ENCODE measurements at regions not wholly inside any gene's neighbourhood (a gene's known extent, or its start where the extent isn't known, plus 50 kb on each side); places are given as distances from the start of the nearest gene placed in this dataset.

DNA sequence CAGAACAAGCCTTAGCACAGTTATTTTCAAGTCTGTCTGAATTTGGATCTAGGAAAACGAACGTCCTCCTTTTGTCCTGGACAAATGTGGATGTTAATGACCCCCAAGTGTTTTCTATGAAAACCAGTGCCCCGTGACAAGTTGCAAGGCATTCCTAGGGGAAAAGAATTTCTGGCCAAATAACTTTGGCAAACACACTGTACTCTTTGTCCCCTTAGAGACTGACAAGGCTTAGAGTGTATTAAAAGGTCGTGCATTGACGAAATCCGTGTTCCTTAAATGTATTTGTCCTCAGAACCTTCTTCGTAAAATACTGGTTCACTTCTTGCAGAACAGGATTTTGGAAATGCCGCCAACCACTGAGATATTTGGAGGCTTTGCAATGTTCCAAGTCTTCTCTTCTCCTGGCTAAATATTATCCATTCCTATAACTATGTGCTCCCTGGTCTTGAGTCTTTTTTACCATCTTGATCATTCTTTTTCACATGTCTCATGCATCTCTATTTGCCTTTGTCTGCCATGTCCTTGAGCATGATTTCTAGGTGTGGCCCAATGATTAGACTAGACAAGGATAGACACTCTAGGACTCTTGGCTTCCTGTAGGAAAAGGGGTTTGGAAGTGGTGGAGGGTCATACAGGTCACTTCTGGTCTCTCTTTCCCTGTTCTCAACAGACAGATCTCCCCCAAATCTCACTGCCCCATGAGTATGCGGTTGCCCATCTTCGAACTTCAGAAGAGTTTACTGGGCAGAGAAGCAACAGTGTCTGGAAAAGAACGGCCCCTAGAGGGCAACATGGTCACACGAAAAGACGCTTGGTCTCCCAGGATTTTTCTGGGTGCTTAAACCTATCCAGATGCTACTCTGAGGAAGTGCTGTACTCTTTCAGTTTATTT lies 117.5 kb downstream of the EDEM1 start:
- DNase-seq (ENCODE audit: low spot score in 2 of 2, unreplicated experiment in 2 of 2), result peak in 1 of 2 experiments; percentile 58
- no peak overlapping the region for H3K27ac Mint-ChIP-seq
- no peaks in the 10 kb centered on the region for H3K9me3 Mint-ChIP-seq
- H3K4me1 Mint-ChIP-seq, result no peaks in the 10 kb centered on the region
- no peaks in the 10 kb centered on the region for H3K36me3 Mint-ChIP-seq
- TF ChIP-seq, protein P1, sequence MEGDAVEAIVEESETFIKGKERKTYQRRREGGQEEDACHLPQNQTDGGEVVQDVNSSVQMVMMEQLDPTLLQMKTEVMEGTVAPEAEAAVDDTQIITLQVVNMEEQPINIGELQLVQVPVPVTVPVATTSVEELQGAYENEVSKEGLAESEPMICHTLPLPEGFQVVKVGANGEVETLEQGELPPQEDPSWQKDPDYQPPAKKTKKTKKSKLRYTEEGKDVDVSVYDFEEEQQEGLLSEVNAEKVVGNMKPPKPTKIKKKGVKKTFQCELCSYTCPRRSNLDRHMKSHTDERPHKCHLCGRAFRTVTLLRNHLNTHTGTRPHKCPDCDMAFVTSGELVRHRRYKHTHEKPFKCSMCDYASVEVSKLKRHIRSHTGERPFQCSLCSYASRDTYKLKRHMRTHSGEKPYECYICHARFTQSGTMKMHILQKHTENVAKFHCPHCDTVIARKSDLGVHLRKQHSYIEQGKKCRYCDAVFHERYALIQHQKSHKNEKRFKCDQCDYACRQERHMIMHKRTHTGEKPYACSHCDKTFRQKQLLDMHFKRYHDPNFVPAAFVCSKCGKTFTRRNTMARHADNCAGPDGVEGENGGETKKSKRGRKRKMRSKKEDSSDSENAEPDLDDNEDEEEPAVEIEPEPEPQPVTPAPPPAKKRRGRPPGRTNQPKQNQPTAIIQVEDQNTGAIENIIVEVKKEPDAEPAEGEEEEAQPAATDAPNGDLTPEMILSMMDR (IDR thresholded peaks at IDR 0.05; ENCODE audit: unreplicated experiment), result peak; percentile 73
- H3K27me3 Mint-ChIP-seq (ENCODE audit: low read depth), result no peaks in the 10 kb centered on the region
- H3K4me3 Mint-ChIP-seq, result no peak overlapping the region

DNA sequence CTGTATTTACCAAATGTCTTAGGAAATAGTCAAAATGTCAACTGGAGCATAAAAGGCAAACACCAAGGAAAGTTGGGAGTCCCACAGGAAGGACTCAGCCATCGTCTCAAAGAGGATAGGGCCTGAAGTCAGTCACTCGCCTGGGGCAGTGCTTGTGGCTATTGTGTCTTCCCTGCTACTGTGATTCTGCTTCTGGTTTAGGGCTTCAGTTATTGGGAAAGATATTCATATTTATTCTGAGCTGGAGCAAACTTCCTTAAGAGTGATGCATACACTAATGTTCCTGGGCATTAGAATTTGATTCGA lies 118.1 kb downstream of the EDEM1 start:
- TF ChIP-seq, protein P1 (IDR thresholded peaks at IDR 0.05; ENCODE audit: unreplicated experiment), result no peak
- Mint-ChIP-seq H3K36me3 (no peaks in the 10 kb centered on the region), H3K9me3 (no peaks in the 10 kb centered on the region), H3K27ac (no peak overlapping the region), H3K27me3 (ENCODE audit: low read depth) (no peaks in the 10 kb centered on the region), H3K4me3 (no peak overlapping the region), H3K4me1 (no peaks in the 10 kb centered on the region)
- DNase-seq (ENCODE audit: low spot score in 2 of 2, unreplicated experiment in 2 of 2), result no peak

DNA sequence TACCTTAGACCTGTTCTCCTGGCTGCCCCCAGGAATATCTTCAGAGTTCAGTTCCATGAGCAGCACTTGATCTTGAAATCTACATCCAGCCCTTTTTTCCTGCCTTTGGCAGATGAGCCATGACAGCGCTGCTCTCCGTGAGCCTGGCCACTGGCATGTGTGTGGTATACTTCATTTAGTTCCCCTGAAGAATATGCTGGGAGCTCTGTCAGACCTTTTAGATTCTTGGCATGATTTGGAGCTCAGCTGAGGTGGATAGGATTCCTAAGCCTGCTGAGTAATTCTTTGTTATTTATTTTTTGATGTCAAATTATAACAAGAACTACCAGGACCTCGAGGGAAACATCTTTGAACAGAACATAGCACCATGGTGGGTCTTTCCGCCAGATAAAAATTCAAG lies 121.7 kb downstream of the EDEM1 start:
- TF ChIP-seq, protein P1 (IDR thresholded peaks at IDR 0.05; ENCODE audit: unreplicated experiment), result no peak
- Mint-ChIP-seq H3K4me3 (no peak overlapping the region), H3K4me1 (no peaks in the 10 kb centered on the region), H3K27ac (no peak overlapping the region), H3K36me3 (no peaks in the 10 kb centered on the region), H3K9me3 (no peaks in the 10 kb centered on the region), H3K27me3 (ENCODE audit: low read depth) (no peaks in the 10 kb centered on the region)
- DNase-seq (ENCODE audit: low spot score in 2 of 2, unreplicated experiment in 2 of 2), result no peak

DNA sequence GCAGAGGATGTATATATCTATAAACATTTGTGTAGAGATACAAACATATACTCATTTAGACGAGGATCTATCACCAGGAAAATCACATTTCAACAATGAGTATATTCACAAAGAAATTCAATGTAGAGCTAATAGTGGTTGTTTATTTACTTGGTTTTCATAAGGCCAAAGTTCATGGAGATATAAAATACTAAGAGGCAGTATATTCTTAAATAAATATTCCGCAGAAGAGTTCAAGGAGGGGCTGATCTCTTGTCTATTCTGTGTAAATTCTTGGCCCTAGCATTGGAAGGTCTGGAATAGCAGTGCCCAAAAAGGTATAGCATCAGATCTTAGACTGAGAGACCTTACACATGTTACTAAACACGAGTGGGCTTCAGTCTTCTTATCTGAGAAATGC lies 122.1 kb downstream of the EDEM1 start:
- TF ChIP-seq, protein P1 (IDR thresholded peaks at IDR 0.05; ENCODE audit: unreplicated experiment), result no peak
- no peak overlapping the region for H3K27ac Mint-ChIP-seq
- no peak for DNase-seq (ENCODE audit: low spot score in 2 of 2, unreplicated experiment in 2 of 2)
- H3K4me1 Mint-ChIP-seq, result no peaks in the 10 kb centered on the region
- no peaks in the 10 kb centered on the region for H3K27me3 Mint-ChIP-seq (ENCODE audit: low read depth)
- no peak overlapping the region for H3K4me3 Mint-ChIP-seq
- H3K9me3 Mint-ChIP-seq, result no peaks in the 10 kb centered on the region
- H3K36me3 Mint-ChIP-seq, result no peaks in the 10 kb centered on the region

DNA sequence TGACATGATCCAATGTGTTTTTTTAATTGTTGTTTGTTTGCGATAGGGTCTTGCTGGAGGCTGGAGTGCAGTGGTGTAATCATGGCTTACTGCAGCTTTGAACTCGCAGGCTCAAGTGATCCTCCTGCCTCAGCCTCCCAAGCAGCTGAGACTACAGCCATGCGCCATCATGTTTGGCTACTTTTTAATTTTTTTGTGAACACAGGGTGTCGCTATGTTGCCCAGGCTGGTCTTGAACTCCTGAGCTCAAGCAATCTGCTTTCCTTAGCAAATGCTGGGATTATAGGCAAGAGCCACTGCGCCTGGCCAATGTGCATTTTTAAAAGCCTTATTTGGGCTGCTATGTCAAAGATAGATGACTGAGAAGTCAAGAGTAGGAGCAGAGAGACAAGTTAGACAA lies 123.0 kb downstream of the EDEM1 start:
- TF ChIP-seq, protein P1 (IDR thresholded peaks at IDR 0.05; ENCODE audit: unreplicated experiment), result no peak
- Mint-ChIP-seq H3K27me3 (ENCODE audit: low read depth) (no peaks in the 10 kb centered on the region), H3K9me3 (no peaks in the 10 kb centered on the region), H3K4me3 (no peak overlapping the region), H3K4me1 (no peaks in the 10 kb centered on the region), H3K27ac (no peak overlapping the region), H3K36me3 (no peaks in the 10 kb centered on the region)
- no peak for DNase-seq (ENCODE audit: low spot score in 2 of 2, unreplicated experiment in 2 of 2)

Measured in mesothelial cell of epicardium (in vitro differentiated cells).